PC-3 (cell line): ENCODE measurements at regions not wholly inside any gene's neighbourhood (a gene's known extent, or its start where the extent isn't known, plus 50 kb on each side); places are given as distances from the start of the nearest gene placed in this dataset.

Experiments
- ATAC-seq: fragments of 200-7000 bp; cut with Tn5 transposase; 2 replicates; pipeline ENCODE4 v1.9.1; 2020; ENCODE audit warnings: mild to moderate bottlenecking, moderate library complexity
- BruUV-seq: library from RNA; stranded (reverse); fragments of 400-500 nt; replicated peaks from 2 replicates; lab custom pipeline; 2021; lab: Mats Ljungman, UMichigan
- CTCF ChIA-PET: fragments of 300-600 bp; sonication (Branson Sonifier 250); formaldehyde crosslinking; loops from one replicate; lab custom pipeline; 2022; ENCODE audit warnings: antibody characterized with exemption; lab: Charles Lee
- POLR2A ChIA-PET: fragments of 300-600 bp; sonication (Branson Sonifier 250); formaldehyde crosslinking; loops from one replicate; lab custom pipeline; 2022; ENCODE audit warnings: antibody characterized with exemption; ENCODE audit not compliant: unreplicated experiment; lab: Charles Lee
- DNase-seq: peaks from one replicate; pipeline ENCODE4 v3.0.0-alpha.2; 2015
- H2AFZ ChIP-seq: fragments of 300-600 bp; sonication (generic); 2 replicates; pipeline ENCODE4 v1.6.0; 2016; ENCODE audit warnings: antibody characterized with exemption, low read length
- H3F3A ChIP-seq: fragments of 300-600 bp; sonication (generic); one replicate; pipeline ENCODE4 v1.6.0; 2017; ENCODE audit warnings: antibody characterized with exemption, low read length, control low read depth, mild to moderate bottlenecking; ENCODE audit not compliant: unreplicated experiment
- H3K27ac ChIP-seq: fragments of 300-600 bp; sonication (generic); 2 replicates; pipeline ENCODE4 v1.5.1; 2016; ENCODE audit warnings: mild to moderate bottlenecking, low read length
- H3K27me3 ChIP-seq: fragments of 300-600 bp; sonication (generic); 2 replicates; pipeline ENCODE4 v1.6.1; 2016; ENCODE audit warnings: low read length, mixed read lengths
- H3K36me3 ChIP-seq: fragments of 300-600 bp; sonication (generic); 2 replicates; pipeline ENCODE4 v1.6.1; 2016; ENCODE audit warnings: low read depth, mixed run types, low read length, mixed read lengths
- H3K4me1 ChIP-seq: fragments of 300-600 bp; sonication (generic); 2 replicates; pipeline ENCODE4 v1.5.1; 2016; ENCODE audit warnings: low read length; ENCODE audit not compliant: insufficient read depth
- H3K4me2 ChIP-seq: fragments of 300-600 bp; sonication (generic); 2 replicates; pipeline ENCODE4 v1.6.0; 2016; ENCODE audit warnings: low read length
- H3K4me3 ChIP-seq: fragments of 300-600 bp; sonication (generic); 2 replicates; pipeline ENCODE4 v1.5.1; 2016; ENCODE audit warnings: mild to moderate bottlenecking, low read length, mixed read lengths
- H3K79me2 ChIP-seq: fragments of 300-600 bp; sonication (generic); 2 replicates; pipeline ENCODE4 v1.6.1; 2017; ENCODE audit warnings: low read length, mixed read lengths
- H3K9ac ChIP-seq: fragments of 300-600 bp; sonication (generic); 2 replicates; pipeline ENCODE4 v1.6.0; 2016; ENCODE audit warnings: mild to moderate bottlenecking, low read length
- H3K9me2 ChIP-seq: fragments of 300-600 bp; sonication (generic); replicated peaks from 2 replicates; pipeline ENCODE4 v1.6.1; 2016; ENCODE audit warnings: mixed run types, low read length, mixed read lengths
- H3K9me3 ChIP-seq: fragments of 300-600 bp; sonication (generic); 2 replicates; pipeline ENCODE4 v1.6.1; 2016; ENCODE audit warnings: low read length, mixed read lengths
- H4K20me1 ChIP-seq: fragments of 300-600 bp; sonication (generic); 2 replicates; pipeline ENCODE4 v1.6.1; 2016; ENCODE audit warnings: low read length, mixed read lengths
- EZH2 ChIP-seq: fragments of 300-600 bp; sonication (generic); IDR thresholded peaks from one replicate; pipeline ENCODE4 v1.6.1; 2017; ENCODE audit warnings: antibody characterized with exemption, mild to moderate bottlenecking, low read length; ENCODE audit not compliant: unreplicated experiment
- EZH2phosphoT487 ChIP-seq: fragments of 300-600 bp; sonication (generic); IDR thresholded peaks from 2 replicates; pipeline ENCODE4 v1.6.1; 2018; ENCODE audit warnings: mild to moderate bottlenecking, antibody characterized with exemption, low read length, borderline replicate concordance
- intact Hi-C: fragments of 100-400 bp; cut with micrococcal nuclease; formaldehyde crosslinking; loops from 2 replicates; pipeline ENCODE4 v1.9.0; 2023
- TF ChIP-seq, protein P1 (sequence below): fragments of 300-600 bp; sonication (generic); conservative IDR thresholded peaks from 2 replicates; pipeline ENCODE4 v1.5.1; 2017; ENCODE audit warnings: antibody characterized with exemption, low read depth, mild to moderate bottlenecking, low read length

GRCh38 chr10:123523833-123524232 lies 142.3 kb upstream of the GPR26 start:
- no peaks in the 10 kb centered on the region for H4K20me1 ChIP-seq
- no peak overlapping the region for H2AFZ ChIP-seq
- H3F3A ChIP-seq, result no peaks in the 10 kb centered on the region
- H3K27ac ChIP-seq, result no peak overlapping the region
- no peak overlapping the region for H3K4me2 ChIP-seq
- H3K36me3 ChIP-seq, result no peaks in the 10 kb centered on the region
- no peaks in the 10 kb centered on the region for H3K4me1 ChIP-seq
- no TSS peak for BruUV-seq
- DNase-seq (no peak), ATAC-seq (no peak)
- TF ChIP-seq, protein P1, sequence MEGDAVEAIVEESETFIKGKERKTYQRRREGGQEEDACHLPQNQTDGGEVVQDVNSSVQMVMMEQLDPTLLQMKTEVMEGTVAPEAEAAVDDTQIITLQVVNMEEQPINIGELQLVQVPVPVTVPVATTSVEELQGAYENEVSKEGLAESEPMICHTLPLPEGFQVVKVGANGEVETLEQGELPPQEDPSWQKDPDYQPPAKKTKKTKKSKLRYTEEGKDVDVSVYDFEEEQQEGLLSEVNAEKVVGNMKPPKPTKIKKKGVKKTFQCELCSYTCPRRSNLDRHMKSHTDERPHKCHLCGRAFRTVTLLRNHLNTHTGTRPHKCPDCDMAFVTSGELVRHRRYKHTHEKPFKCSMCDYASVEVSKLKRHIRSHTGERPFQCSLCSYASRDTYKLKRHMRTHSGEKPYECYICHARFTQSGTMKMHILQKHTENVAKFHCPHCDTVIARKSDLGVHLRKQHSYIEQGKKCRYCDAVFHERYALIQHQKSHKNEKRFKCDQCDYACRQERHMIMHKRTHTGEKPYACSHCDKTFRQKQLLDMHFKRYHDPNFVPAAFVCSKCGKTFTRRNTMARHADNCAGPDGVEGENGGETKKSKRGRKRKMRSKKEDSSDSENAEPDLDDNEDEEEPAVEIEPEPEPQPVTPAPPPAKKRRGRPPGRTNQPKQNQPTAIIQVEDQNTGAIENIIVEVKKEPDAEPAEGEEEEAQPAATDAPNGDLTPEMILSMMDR, result no peak
- no peak for TF ChIP-seq EZH2
- TF ChIP-seq EZH2phosphoT487, result no peak
- POLR2A ChIA-PET, result no interaction called here
- CTCF ChIA-PET, result no interaction called here
- intact Hi-C loops, result no loop called here
- H3K79me2 ChIP-seq, result no peaks in the 10 kb centered on the region
- no peak overlapping the region for H3K4me3 ChIP-seq
- H3K9me3 ChIP-seq, result no peaks in the 10 kb centered on the region
- H3K9me2 ChIP-seq, result no peaks in the 10 kb centered on the region
- no peak overlapping the region for H3K9ac ChIP-seq
- H3K27me3 ChIP-seq, result no peaks in the 10 kb centered on the region

DNA sequence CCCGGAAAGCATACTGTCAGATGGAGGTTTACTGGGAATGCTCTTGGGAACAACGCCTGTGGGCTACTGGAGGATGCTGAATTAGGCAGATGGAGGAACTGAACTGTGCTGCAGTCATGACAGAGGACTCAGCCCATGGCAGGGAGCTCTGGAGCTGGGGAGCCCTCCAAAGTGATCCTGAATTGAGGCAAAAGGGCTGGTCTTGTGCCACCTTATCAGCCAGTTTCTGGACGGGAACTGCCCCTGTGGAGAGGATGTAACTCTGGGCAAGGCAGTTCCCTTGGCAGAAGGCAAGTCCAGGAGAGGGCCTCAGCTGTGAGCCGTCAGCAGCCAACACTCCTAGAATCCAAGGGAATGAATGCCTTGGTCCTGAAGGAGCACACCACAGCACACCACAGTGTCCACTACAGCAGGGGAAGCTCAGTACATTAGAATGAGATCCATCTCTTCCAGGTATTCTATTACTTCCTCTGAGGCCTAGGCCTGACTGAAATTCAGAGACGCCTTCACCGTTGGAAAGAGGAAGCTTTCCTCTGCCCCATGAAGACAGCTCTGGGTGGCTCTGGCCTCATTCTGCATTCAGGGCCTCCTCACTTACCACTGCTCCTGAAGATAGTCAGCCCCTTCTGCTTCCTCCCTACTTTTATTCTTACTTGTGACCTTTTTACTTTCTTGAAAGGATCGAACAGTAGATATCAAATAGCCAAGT lies 139.6 kb upstream of the GPR26 start:
- H4K20me1 ChIP-seq, result no peaks in the 10 kb centered on the region
- H3K9me3 ChIP-seq, result no peaks in the 10 kb centered on the region
- H3K4me2 ChIP-seq, result no peak overlapping the region
- H3K79me2 ChIP-seq, result no peaks in the 10 kb centered on the region
- H3K27me3 ChIP-seq, result peaks cover 6% of the 10 kb centered on the region
- no peak overlapping the region for H3K4me3 ChIP-seq
- BruUV-seq, result no TSS peak
- H3K27ac ChIP-seq, result no peak overlapping the region
- CTCF ChIA-PET, result no interaction called here
- no peaks in the 10 kb centered on the region for H3K4me1 ChIP-seq
- H3K9ac ChIP-seq, result no peak overlapping the region
- no peak for DNase-seq
- H3K9me2 ChIP-seq, result no peaks in the 10 kb centered on the region
- H3F3A ChIP-seq, result no peaks in the 10 kb centered on the region
- intact Hi-C loops, result no loop called here
- no peaks in the 10 kb centered on the region for H3K36me3 ChIP-seq
- H2AFZ ChIP-seq, result no peak overlapping the region
- no peak for ATAC-seq
- POLR2A ChIA-PET, result no interaction called here
- TF ChIP-seq, protein P1, result no peak

GRCh38 chr10:123527151-123527550 lies 139.0 kb upstream of the GPR26 start:
- intact Hi-C loops, result no loop called here
- no peaks in the 10 kb centered on the region for H4K20me1 ChIP-seq
- DNase-seq (no peak), ATAC-seq (no peak)
- H3K27ac ChIP-seq, result no peak overlapping the region
- H3K4me1 ChIP-seq, result no peaks in the 10 kb centered on the region
- H2AFZ ChIP-seq, result no peak overlapping the region
- H3F3A ChIP-seq, result no peaks in the 10 kb centered on the region
- H3K9me2 ChIP-seq, result no peaks in the 10 kb centered on the region
- TF ChIP-seq EZH2phosphoT487, result no peak
- TF ChIP-seq, protein P1, result no peak
- TF ChIP-seq EZH2, result no peak
- no peaks in the 10 kb centered on the region for H3K79me2 ChIP-seq
- H3K27me3 ChIP-seq, result peaks cover 8% of the 10 kb centered on the region
- no TSS peak for BruUV-seq
- H3K4me3 ChIP-seq, result no peak overlapping the region
- no peaks in the 10 kb centered on the region for H3K9me3 ChIP-seq
- H3K9ac ChIP-seq, result no peak overlapping the region
- ChIA-PET POLR2A (interaction anchor here (0.5 kb wide), 1 partner anchor 17 kb away, joined by 5 read pairs; no protein-coding TSS in a partner anchor), CTCF (no interaction called here)
- no peaks in the 10 kb centered on the region for H3K36me3 ChIP-seq
- H3K4me2 ChIP-seq, result no peak overlapping the region
